ENCODE measurements at regions not wholly inside any gene's neighbourhood (a gene's known extent, or its start where the extent isn't known, plus 50 kb on each side); places are given as distances from the start of the nearest gene placed in this dataset.

DNA sequence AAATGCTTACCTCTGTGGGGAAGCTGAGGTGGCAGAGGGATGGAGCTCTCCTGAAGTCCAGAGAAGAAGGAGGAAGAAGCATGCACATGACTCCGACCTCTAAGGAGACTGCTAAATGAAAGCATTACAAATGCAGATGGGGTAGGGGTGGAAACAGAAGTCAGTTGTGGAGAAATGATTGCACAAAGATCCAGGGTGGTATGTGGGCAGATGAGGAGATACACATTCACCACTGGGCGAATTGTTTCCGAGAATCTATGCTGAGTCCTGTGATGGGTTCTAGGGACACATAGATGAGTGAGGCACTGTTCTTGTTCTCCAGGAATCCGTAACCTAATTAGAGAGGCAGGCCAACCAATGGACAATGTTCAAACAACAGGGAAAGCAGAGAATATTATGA lies 188.9 kb upstream of the ZBED5 start:
- no peak for DNase-seq (ENCODE audit: low read depth in 4 of 4, low spot score in 3 of 4)

DNA sequence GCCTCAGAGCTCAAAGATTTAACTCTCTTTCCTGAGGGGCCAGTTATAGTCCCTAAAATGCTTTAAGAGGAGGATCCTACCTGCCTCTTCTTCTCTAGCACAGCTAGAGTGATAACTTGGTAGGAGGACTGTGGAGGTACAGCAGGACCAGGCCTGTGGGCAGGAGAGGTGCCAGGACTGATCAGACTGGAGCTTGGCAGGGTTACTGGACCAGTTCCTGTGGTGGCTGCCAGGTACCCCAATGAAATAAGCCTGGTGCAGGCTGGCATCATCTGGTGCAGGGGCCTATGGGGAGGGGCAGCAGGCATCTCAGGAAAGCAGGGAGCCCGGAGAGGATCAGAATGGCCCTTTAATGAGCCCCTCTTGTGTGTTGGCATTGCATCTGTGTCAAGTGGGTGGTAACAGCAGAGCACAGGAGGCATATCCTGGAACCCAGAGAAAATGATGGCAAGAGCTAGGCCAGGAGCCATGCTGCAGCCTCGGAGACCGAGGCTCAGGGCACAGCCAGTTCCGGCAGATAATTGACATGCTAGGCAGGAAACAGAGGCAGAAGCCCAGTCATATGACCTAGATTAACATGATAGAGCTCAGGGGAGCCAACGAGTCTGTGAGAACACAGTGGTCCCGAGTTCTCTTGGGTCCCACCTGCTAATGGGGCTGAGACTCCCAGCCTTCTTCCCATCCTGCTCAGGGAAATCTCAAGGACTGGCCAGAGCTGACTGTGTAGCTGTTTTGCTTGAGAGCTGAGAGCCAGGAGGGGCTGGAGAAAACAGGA lies 187.5 kb upstream of the ZBED5 start:
- no peak for DNase-seq (ENCODE audit: low read depth in 4 of 4, low spot score in 3 of 4)

DNA sequence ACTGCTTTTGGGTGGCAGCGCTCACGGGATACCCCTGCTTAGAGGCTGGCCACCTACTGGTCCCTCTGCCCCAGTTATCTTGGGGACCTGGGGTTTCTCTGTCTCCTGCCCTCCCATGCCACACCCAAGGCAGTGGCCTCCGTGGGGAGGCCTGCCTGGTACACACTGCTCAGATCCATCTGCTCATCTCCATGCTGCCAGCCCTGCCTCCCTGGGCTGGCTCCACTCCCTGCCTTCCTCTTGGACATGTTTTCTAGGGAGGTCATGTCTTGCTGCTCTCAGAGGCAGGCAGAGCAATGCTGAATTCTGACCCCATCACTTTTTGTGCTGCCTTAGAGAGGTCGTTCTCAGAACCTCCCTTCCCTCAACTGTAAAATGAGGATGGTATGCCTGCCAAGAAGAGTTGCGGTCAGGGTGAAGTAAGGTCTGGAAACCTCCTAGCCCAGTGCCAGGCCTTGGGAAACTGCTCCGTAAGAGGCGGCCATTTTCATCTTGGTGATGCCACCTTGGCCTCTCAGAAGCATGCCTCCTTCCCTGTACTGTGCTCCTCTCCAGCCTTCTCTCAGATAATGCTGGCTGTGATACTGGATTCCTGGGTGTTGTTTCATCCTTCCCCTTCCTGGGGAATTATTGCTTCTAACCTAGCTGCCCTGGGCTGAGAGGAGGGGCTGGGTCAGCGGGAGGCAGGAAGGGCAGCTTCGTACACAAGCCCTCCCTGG lies 186.4 kb upstream of the ZBED5 start:
- no peak for DNase-seq (ENCODE audit: low read depth in 4 of 4, low spot score in 3 of 4)

DNA sequence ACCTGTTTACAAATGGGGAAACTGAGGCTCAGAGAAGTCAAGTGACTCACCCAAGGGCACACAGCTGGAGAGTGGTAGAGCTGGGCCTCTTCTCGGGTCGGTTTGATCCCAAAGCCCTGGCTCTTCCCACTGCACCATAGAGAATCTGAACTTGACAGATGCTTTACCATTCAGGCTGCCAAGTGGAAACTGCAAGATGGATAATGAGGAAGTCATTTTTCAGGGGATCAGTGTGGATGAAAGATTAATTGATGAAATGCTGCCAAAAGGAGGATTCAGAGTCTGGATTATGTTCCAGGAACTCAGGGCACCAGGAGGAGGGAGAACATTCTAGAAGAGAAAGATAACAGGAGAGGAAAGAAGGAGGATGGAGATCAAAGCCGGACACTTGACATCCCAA lies 185.9 kb upstream of the ZBED5 start:
- DNase-seq (ENCODE audit: low read depth in 4 of 4, low spot score in 3 of 4) = no peak

DNA sequence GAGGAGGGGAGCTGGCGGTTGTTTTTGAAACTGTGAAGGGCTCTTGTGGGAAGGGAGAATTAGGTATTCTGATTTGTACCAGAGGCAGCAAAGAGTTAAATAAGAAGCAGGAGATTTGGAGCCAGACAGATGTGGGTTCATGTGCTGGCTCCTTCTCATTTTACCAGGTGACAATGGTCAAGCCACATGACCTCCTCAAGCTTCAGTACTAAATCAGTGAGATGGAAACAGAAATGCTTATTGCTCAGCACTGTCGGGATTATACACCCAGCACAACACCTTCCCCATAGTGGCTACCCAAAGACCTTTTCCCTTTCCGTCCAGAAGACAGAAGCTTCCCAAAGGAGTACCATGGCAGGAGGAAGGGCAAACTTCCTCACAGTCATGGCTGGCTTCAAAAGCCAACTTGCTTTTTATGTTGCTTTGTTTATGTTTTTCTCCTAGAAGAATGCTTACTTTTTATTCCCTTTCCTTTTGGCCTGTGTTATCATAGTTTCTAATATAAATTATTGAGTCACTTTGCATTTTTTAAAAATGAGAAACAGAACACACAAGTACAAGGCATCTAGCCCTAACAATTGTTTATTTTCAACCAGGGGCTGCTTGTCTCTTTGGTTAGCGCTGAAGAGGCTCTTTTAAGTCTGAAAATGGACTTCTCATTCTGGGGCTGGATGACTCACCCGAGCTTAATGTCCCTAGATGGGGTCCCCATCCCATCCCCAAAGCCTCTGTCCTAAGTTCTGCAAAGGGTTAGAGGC lies 181.5 kb upstream of the ZBED5 start:
- no peak for DNase-seq (ENCODE audit: low read depth in 4 of 4, low spot score in 3 of 4)

DNA sequence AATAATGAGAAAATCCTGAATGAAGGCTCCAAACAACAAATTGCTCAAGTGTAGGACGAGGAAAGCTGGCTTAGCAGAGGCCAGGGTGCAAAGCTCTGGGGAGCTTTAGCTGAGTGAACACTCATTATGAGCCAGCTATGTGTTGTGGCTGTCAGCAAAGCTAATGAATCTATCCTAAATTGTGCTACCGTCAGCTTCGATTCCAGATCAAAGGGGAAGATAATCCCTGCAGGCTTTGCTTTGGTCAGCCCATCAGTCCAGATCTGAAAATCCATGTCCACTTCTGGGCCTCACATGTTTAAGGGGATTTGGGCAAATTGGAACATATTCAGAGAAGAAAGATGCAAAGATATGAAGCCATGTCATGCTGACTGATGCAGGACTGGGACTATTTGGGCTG lies 180.9 kb upstream of the ZBED5 start:
- no peak for DNase-seq (ENCODE audit: low read depth in 4 of 4, low spot score in 3 of 4)

DNA sequence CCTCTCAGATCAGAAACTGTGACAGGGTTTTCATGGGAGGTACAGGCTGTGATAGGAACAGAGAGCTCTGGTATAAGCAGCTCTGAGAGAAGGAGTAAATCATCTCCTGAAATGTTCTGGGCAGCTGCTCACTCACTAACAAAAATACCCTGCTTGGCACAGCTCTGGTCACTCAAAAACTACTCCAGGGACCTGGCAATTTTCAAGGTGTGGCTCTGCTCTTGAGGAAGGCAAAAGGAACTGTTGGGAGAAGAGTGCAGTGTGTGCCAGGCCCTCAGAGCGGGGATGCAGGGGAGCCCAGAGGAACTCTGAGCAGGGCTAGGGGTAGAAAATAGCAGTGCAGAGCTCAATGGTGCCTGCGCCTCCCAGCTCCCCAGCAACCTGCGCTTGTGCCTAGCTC lies 180.5 kb upstream of the ZBED5 start:
- DNase-seq (ENCODE audit: low read depth in 4 of 4, low spot score in 3 of 4) = no peak

DNA sequence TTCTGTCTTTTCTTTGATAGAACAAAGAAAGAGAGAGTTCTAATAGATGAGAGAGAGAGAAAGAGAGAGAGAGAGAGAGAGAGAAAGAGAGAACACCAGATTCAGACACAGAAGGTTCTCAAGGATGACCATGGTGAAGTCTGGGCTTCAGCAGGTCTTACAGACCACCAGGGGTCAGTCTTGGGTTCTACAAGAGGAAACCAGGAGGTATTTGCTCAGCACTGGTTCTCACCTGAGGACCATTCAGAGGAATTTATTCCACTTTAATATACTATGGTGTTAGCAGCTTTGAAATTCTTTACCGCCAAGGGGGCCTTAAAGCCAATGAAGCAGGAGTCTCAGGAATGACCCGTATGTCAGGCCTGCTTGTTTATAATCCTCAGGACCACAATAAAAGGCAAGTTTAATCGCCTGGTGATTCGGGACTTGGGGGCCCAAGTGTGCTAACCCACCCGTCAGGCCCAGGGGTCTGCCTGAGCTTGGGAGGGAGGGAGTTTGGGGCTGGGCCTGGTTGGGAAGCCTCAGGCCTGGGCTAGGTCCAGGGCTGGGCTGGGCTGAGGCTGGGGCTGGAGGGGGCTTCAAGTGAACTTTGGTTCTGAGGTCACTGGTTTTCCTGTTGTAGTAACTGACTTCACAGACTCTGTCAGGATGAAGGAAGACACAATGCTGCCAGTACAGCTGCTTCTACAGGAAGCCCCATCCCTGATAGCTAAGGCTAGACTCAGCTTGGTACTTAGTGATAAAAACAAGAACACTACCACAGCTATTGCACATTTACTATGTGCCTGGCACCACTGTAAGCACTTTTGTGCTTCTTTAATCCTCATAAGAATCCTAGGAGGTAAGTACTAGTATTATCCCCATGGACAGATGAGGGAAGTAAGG lies 179.2 kb upstream of the ZBED5 start:
- DNase-seq (ENCODE audit: low read depth in 4 of 4, low spot score in 3 of 4) = peak; percentile 46 to 76 (median 66)

DNA sequence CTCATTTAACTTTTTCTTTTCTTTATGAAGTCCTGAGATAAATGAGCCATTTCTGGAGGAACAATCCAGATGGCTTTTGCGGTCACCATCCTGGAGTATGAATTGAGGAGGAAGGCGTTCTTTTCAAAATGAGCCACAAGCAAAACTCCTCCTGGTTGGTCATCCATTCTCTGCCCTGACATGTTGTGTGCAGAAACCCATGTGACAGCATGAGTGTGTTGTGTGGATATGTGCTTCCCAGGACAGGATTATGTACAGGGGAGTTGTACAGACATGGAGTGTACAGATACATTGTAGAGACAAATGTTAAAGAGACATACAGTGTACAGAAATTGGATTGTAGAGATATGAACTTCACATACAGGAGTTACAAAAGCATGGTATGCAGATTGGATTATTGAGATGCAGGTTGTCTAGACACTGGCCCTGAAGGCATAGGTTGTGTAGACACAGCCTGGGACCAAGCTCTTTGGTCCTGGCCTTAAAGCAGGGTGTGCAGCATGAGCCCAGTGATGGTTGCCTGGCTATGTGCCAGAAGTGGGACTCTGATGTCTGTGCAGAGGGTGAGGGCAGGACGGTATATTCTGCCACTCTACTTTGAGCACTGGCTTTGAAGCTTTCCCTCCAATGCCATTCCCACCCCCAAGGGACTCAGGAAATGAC lies 178.5 kb upstream of the ZBED5 start:
- no peak for DNase-seq (ENCODE audit: low read depth in 4 of 4, low spot score in 3 of 4)

DNA sequence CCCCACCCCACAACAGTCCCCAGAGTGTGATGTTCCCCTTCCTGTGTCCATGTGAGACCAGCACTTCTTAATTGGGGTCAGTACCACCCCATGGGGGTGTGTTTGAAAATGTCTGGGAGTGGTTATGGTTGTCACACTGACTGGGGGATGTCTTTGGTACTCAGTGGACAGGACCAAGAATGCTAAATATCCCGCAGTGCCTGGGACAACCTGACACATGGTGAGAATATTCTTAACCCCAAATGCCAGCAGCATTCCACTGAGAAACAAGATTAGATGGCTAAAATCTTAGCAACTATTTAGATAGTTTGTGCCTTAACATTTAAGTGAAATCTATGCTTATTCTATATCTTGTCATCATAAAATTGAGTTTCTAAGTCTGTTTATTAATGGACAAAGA lies 177.5 kb upstream of the ZBED5 start:
- DNase-seq (ENCODE audit: low read depth in 4 of 4, low spot score in 3 of 4) = no peak

DNA sequence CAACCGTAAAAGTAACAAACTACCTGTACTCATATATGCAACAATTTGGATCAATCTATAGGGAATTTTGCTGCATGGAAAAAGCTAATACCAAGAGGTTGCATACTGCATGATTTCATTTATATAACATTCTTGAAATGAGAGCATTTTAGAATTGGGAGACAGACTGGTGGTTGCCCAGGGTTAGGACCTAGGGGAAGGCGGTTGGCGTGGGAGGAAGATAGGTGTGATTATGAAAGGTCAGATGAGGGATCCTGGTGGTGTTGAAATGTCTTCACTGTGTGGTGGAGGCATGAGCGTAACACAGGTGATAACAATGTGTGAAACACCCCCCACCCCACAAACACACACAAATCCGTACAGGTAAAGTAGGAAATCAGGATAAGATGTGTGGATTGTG lies 176.6 kb upstream of the ZBED5 start:
- no peak for DNase-seq (ENCODE audit: low read depth in 4 of 4, low spot score in 3 of 4)

DNA sequence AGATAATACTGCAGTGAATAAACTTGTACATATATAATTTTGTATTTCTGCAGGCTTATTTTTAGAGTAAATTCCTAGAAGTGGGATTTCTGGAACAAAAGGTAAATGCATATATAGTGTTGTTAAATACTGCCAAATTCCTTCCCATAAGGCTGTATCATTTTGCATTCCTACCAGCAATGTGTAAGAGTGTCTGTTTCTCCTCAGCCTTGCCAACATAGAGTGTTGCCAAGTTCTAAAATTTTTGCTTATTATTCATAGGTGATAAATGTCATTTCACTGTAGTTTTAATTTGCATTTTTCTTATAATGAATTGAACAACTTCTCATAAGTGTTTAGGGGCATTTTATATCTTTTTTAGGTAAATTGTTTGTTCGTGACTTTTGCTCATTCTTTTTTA lies 174.2 kb upstream of the ZBED5 start:
- no peak for DNase-seq (ENCODE audit: low read depth in 4 of 4, low spot score in 3 of 4)

DNA sequence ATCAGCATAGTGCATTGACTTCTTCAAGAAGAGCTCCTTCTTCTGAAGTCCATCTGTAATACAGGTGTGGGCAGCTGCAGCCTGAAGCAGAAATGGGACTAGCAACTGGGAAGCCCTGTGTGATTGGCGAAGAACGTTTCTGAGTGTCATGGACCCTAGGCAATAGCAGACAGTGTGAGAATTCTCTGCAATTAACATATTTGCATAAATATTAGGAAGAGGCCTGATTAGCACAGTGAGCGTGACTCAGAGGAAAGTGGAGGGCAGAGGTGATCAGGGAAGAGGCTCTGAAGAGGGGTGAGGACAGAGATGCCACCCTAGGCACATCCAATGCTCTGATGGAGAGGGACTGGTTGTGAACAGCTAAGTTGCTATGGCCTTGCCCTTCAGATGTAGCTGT lies 171.2 kb upstream of the ZBED5 start:
- no peak for DNase-seq (ENCODE audit: low read depth in 4 of 4, low spot score in 3 of 4)

DNA sequence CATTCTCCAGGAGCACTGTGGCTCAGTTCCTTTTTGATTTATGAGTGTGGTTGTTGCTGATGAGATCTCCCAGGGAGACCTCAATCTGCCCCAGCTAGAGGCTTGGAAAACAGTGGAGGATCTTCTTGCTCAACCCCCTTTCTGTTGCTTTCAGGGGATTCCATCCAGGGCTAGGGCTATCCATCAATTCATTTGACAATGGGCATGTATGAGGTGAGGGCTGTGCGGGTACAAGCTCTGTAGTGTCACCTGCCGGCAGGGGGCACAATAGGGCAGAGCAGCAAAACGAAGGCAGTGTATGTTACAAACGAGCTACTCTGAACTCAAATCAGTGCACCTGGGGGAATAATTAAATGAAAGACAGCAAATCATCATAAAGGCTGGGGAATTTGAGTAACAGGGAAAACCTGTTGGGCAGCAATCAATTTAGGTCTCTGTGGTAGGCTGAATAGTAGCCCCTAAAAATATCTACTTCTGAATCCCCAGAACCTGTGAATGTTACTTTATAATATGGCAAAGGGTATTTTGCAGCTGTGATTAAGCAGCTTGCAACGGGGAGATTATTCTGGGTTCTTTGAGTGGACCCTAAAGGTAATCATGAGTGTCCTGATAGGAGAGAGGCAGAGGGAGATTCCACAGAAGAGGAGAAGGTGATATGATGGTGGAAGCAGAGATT lies 170.3 kb upstream of the ZBED5 start:
- peak in 1 of 4 donors; percentile 20 for DNase-seq (ENCODE audit: low read depth in 4 of 4, low spot score in 3 of 4)

DNA sequence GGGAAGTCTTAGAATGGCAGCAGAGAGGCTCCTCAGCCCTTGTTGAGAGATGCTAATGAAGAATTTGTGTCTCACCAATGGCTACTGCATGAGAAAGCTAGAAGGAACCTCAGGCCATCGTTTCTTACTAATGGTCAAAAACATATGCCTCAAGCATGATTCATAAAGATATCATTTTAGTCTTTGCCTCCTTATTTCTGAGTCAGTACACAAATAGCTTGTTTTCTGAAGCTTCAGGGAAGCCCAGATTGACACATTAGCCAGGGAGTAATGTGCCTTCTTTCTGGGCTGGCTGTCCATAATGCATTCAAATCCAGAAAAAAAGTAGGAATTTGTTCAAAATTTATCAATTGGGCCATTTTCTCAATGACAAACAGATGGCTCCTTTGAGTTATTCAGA lies 169.4 kb upstream of the ZBED5 start:
- no peak for DNase-seq (ENCODE audit: low read depth in 4 of 4, low spot score in 3 of 4)

DNA sequence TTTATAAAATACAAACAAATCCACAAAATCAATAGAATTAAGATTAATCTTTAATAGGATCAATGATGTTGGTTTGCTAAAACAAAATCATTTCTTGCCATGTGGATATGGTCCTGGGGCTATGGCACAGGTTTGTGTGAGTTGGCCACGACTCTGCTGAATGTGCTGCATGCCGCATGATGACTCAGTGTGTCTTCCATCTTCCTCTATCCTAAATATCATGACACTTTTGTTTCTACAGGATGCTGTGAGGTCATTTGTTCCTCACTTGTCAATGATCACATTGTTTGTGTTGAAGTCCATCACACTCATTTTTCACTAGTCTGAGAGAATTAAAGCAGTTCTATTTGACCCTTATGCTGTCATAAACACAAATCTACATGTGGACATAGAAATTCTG lies 167.2 kb upstream of the ZBED5 start:
- DNase-seq (ENCODE audit: low read depth in 4 of 4, low spot score in 3 of 4) = no peak

DNA sequence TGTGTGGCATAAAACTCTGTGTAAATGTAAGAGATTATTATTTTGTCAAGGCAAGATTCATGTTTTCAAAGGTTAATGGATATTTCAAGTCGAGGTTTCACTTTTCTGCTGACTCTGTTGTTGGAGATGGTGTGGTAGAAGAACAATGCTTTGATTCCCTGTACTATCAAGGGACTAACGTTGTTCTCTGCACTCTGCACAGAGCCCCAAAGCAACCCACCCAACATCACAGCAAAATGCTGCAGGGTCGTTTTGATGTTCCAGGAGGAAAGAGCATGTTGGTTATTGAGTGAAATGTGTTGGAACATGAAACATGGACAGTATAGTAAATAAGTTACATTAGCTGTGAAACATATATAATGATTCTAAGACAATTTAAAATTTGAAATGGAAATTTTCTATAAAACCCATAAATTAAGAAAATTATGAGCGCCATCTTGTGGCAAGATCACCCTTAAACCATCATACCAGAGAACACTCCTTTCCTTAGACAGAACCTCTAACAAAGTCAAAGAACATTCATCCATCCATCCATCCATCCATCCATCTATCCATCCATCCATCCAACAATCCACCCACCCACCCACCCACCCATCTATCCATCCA lies 164.4 kb upstream of the ZBED5 start:
- DNase-seq (ENCODE audit: low read depth in 4 of 4, low spot score in 3 of 4) = no peak

DNA sequence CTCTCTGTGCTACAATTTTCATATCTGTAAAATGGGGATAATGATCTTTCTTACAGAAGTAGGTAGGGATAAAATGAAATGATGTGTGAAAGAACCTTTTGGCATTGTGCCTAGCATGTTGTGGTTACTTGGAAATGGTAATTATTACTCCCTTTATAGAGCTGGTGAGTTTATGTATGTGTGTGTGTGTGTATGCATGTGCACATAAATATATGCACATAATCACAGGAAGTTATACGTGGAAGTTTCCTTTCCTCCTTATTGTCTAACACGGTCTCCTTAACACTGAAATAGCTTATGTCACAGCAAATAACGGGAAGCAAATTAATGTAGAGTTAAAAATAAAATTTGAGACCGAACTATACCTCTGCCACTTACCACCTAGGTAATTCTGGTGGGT lies 163.7 kb upstream of the ZBED5 start:
- DNase-seq (ENCODE audit: low read depth in 4 of 4, low spot score in 3 of 4) = no peak

DNA sequence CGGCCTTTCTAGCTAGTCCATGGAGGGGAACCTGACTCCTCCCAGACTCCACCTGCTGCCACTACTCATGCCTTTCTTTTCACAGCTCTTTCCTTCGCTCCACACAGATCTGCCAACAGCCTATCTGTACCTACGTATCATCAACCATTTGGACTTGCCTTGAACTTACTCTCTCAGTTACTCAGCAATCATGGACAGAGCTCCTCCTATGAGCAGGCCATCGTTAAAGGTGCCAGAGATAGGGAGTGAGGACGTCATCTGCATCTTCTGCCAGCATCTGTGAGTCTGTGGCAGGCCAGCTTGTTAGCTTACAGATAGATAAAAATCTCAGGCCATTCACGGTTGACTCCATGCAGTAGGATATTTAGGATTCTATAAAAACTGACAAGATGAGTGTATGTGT lies 162.9 kb upstream of the ZBED5 start:
- DNase-seq (ENCODE audit: low read depth in 4 of 4, low spot score in 3 of 4) = no peak
